ENCODE measurements at regions not wholly inside any gene's neighbourhood (a gene's known extent, or its start where the extent isn't known, plus 50 kb on each side); places are given as distances from the start of the nearest gene placed in this dataset.

DNA sequence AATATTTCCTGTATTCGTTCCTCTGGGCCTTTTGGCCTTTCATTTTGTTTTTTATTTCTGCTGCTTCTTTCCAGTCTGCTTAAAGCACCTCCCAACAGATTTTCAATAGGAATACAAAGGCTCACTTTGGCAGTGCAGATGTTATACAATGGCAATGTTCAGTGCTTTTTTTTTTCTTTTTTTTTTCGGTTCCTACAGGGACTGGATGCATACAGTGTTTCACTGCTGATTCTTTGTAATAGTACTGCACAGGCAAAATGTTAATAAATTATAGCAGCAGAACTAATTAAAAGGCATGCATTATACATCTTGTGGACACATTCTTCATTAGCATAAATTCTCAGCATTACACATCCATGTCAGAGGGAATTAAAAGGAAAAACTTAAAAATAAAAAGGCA lies 356.6 kb upstream of the C9orf72 start:
- DNase-seq, result no peak

DNA sequence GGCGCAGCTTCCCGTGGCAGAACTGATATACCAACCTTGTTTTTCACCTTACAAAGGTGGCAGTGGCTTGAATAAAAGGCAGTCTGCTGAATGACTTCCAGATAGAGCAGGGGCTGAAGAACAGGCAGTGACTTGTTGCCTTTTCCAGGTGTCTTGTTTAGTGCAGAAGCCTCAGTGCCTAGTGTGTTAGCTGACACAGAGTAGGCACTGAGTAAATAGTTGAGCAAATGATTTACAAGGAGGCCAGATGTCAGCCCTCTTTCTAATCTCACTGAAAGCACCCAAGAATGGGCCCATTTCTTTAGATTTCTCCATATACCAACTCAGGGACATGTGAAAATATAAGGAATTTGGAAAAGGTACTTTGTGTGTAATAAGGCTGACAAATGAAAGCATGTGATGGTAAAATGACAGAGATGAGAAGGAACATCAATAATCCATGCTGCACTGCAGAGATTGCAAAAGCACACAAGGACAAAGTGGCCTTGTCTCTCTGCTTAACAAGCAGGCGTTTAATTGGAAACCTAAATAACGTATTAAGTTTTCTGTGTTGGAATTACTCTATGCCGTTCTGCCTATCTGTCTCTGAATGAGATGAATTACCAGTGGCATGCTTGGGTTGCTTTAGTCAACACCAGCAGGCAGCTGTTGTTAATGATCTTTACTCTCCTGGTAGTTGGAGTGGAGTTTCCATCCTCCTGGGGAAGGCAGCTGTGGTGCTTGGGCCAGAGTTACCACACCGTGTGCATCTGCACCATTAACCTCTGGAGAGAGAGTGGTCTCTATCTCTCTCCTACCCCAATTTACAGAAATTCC lies 360.1 kb upstream of the C9orf72 start:
- no peak for DNase-seq

DNA sequence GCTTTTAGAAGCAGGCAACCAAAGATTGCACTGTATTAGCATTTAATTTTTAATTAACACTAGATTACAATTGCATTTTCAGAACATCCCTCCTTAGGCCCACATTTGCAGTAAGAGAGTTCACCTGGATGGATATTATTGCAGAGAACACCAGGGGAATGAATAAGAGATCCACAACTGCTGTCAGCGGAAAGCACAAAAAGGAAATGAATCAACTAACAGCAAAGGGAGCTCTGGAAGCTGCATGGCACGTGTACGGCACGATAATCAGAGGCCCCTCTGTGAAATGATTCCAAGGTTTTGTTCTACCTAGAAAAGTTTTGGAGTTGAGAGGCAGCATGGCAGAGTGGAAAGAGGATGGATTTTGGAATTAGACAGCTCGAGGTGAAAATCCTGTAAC lies 361.2 kb upstream of the C9orf72 start:
- no peak for DNase-seq

DNA sequence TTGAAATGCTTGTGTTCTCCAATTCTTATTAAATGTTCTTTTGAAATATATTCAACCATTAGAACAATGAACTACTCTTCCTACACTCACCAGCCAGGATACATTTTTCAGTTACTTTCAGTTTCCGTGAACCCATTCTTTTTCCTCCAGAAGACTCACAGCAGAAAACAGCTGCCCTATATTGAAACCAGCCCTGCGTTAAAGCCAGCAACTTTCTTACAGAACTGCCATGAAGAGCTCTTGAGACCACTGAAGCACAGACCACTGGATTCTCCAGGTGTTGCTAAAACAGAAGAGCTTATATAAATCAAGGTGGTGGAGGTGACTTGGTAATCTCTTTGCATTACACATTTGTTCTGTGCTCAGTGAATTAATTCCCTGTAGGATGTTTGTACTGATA lies 365.9 kb upstream of the C9orf72 start:
- DNase-seq, result no peak

DNA sequence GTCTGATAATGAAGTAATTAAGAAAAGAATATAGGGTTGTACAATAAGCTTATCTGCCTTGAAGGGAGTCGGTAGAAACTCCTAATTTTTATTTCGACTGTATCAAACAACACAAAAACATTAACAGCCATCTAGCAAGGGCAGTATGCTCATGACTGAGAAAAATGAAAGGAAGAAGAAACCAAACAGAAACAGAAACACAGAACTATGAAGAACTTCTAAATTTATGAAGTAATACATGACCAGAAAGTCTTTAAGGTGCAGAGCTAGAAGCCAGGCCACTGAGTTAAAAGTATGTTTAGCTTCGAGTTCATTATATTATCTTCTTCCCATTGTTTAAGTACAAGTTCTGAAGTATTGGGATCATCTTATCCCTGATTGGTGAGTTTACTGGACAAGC lies 367.3 kb upstream of the C9orf72 start:
- no peak for DNase-seq

DNA sequence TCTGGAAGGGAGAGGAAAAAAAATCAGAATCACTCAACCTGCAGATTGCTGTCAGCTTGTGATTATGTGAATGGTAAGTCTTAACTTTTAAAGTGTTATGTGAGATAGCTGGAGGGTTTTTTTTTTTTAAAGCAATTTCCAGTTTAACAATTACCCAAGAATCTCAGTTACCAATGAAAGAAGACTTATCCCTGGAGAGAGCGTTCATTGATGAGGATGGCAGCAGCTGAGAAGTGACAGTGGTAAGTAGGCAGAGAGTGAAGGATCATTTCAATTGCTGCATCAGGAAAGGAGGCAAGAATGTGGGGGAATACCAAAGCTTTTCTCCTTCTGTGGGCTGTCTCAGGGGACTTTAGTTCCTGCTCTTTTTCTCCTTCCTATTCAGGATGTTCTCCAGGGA lies 370.2 kb upstream of the C9orf72 start:
- no peak for DNase-seq

DNA sequence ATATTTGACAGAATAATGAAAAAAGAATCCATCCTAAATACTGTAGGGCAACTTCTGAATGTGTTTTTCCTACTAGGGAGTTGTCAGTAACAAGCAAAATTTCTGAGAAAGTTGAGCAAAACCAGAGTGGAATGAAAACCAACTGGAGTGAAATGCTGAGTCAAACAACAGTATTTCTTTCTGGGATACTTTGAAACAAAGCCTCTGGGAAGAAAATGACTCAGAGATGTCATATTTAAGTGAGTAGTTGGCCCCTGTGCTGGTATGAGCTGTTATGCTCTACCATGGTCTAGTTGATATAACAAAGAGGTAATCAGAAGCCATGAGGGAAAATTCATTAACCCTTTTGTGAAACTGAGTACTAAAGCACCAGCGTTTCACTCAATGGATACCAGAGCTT lies 372.1 kb upstream of the C9orf72 start:
- DNase-seq, result no peak

DNA sequence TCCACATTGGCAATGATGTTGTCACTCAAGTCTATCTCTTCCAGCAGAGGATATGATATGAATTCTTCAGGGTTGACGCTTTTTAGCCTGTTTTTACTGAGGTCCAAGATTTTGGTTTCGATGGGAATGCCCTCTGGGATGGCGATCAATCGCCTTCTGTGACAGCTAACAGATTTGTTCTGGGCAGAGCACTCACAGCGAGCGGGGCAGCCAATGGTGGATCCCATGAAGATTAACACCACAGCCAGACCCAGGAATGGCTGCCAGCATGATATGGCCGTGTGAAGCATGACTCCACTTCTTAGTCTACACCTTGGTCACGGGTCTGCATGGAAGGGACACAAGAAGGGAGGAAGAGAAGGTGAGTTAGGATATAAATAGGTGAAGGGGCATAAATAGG lies 377.1 kb upstream of the C9orf72 start:
- DNase-seq, result no peak

DNA sequence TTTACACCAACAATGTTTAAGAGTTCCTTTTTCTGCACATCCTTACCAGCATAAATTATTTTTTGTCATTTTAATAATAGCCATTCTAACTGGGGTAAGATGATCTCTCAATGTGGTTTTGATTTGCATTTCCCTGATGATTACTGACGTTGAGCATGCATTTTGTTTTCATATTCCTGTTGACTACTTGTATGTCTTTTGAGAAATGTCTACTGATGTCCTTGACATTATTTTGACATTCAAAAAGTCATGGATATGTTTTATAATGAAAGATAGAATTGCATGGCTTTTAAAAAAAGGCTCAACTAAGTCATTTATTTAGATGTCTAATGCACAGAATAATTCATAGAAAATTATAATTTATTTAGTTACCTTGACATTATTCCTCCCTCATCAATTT lies 381.6 kb upstream of the C9orf72 start:
- no peak for DNase-seq

DNA sequence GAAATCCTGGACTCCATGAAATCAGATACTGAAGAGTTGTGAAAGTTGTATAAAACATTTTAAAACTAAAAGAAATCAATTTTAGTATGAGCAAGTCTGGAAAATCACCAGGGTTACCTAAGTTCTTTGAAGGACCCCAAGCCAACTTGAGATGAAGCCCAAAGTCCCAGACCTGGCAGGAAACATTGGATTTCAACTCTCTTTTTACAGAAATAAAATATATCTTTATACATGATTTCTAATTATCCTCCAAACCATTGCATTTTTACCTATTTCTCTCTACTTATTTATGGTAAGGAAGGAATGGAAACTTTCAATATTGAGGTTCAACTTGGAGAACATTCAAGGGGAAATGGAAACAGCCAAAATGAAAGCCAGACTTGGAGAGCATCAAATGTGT lies 390.6 kb upstream of the C9orf72 start:
- no peak for DNase-seq

DNA sequence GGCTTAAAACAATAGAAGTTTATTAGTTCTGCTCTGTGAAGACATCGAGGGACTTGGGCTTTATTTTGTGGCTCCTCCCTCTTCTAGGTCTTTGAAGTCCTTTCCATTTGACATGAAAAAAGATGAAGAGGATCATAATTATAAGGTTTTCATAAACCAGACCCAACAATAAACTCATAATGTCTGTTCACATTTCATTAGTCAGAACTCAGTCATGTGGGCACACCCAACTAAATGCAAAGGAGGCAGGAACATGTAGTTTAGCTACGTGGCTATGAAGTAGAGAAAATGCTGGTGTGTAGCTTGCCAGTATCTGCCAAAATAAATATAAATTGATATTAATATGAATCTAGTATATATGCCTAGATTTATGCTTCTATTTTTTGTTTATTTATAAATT lies 393.9 kb upstream of the C9orf72 start:
- DNase-seq, result no peak

DNA sequence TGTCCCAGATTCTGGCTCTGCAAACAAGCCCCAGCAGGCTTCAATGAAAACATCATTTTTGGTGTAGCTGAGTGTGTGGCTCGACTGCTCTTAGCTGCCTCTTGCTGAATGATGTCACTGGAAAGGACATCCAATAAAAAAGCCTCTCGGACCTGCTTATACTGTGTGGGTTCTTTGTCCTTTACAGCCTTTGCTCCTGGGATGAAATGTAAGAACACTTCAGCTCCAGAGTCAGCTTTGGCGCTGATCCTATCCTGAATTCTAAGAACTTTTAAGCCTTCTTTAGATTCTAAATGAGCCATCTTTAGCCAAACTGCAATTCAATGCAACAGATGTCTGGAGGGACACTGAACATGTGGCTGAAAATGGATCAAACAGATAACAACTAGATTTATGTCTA lies 404.6 kb upstream of the C9orf72 start:
- DNase-seq, result no peak

DNA sequence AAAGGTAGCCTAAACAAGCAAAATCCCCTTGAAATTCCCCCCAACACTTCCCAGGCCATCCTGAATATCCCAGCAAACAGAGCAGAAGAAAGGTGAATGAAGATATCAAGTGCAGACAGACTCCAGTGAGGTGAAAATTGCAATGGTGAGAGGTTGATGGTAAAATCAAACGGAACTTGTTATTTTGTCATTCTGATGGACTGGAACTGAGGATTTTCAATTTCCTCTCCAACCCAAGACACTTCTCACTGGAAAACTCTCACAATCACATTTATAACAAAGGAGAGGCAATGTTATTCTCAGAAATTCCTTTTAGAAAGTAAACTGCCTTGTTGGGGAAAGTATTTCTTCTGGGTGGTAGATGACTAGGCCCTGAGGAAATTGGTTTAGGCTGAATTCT lies 412.4 kb upstream of the C9orf72 start:
- DNase-seq, result no peak

DNA sequence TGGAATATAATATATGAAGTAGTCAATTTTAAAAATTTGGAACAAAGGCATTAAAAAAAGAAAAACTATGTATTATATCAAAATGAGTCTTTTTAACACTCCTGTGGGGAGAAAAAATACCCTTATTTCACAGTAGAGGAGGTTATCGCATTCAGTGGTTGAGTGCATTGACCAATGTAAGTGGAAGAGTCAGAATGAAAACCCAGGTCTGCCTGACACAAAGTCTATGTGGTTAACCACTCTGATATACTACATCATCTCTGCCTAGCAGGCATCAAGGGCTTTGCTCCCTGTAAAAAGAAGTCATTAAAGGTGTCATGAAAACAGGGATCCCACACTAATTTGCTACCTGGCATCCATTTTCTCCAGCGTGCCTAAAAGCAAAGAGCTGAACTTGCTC lies 417.2 kb upstream of the C9orf72 start:
- DNase-seq, result no peak

DNA sequence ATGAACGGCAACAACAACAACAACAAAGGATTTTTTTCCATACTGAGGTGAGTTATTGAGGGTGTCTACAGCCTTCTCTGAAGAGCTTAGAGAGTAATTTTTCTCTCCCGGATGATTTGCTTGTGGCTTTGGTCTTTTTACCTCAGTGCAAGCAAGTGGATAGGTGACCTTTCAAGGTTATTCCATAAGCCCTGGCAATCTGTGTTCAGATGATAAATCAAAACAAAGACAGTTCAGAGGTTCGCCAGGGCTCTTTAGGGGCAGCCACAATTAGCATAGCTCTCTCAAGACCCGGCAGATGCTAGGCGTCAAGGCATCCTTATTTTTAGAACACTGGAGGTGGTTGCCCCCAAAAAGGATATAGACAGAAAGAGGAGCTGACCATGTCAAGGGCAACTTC lies 417.9 kb upstream of the C9orf72 start:
- DNase-seq, result no peak

DNA sequence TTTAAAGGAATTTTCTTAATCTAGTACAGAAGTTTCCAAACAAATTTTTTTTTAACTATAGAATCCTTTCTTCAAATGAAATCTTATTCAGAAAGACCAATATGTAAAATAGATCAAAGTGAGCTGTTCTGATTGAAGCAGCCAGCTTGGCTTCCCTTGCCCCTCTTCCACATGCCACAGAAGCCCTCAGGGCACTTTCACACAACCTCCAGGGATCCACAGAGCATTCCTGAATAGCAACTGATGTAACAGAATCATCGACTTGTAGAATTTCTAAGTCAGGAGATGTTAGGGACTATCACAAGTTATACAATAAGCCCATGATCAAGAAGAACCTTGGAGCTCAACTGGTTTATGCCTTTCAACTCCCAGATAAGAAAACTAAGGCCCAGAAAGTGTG lies 427.8 kb upstream of the C9orf72 start:
- no peak for DNase-seq

DNA sequence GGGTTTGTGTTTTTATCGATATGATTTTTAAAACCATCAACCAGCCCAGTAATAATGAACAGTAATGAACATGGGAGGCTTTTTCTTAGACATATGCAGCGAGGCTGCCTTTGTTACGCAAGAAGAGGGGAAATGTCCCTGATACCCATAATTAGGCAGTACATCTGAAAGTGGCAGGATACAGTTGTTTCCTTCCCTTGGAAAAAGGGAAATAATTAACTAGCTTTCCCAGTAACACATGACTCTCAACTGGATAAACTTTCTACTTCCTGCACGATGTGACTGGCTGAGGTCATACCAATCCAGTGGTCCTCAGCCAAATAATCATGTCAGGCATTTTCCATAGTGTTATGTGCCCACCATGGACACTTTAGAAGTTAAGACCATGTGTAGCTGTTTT lies 431.6 kb upstream of the C9orf72 start:
- no peak for DNase-seq

DNA sequence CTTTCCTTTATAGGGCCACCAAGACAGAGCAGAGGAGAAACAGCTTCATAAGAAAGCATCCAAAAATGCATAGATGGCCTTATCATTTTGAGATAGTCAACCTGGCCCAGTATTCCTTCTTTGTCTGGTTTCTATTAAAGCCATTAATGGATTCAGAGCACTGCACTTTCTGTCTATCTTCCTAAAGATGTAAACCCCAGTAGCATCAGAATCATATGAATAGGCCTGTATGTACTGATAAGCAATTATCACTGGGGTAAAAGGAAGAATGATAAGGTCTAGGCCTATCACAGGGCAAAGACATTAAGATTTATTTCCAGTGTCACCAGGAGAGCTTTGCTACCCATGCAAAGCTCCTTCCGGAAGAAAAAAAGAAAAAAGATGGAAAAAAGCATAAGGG lies 432.5 kb upstream of the C9orf72 start:
- no peak for DNase-seq

DNA sequence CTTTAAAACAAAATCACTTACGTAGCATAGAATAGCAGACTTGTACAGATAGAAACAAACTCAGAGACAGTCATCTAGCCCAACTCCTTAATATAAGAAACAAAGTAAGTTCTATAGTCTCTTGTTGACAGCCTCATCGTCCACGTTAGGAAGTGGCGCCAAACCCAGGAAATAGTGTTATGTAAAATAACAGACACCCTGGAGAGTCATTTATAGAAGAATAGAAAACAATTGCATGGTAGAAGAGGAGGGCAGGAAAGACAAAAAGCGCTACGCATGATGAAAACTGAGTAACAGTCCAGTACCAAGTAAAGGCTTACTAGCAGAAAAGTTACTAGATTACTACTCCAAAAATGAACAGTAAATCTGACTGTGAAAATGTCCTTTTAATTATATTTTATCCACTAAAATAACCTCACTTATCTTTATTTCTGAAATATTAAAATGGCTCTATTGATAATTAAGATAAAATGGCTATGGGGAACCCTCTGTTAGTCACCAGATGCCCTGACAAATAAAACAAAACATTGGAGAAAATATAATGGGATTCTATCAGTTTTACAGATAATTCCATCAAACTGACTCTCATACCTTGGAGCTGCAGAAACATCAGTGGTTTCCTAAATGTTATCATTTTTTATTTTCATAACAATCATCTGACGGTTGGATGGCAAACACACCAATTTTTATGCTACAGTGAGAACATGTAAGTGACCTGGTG lies 434.0 kb upstream of the C9orf72 start:
- no peak for DNase-seq

DNA sequence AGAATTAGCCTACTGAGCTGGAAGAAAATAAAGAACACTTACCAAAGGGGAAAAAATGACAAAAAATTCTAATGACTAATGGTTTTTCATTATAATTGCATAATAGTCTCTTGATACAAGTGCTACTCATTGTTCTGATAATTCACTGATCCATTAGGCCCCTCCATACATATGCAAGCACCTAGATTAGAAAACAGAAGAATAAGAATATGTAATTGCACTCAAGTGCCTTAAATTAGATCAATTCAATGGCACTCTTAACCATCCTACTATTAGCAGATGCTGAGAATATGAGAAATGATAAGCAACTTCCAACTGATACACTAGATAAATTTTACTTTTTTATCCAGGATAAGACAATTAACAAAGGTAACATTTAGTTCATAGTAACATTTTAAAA lies 440.9 kb upstream of the C9orf72 start:
- DNase-seq, result no peak

DNA sequence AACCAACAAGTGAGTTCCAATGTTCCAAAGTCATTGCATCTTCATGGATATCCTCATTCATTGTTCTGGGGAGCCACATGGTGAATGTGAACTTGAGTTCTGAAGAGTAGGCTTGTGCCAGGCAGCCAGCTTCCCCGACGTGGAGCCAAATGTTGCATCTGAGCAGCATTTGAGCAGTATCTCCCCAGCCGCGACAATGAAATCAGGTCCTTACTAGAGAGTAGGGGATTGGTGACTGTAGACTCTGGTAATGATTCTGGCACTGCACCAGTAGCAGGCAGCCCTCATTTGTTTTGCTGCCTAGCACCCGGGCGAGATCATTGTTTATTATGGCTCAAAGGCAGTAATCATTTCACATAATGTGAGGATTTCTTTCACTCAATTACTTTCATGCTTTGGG lies 451.4 kb upstream of the C9orf72 start:
- DNase-seq, result no peak

DNA sequence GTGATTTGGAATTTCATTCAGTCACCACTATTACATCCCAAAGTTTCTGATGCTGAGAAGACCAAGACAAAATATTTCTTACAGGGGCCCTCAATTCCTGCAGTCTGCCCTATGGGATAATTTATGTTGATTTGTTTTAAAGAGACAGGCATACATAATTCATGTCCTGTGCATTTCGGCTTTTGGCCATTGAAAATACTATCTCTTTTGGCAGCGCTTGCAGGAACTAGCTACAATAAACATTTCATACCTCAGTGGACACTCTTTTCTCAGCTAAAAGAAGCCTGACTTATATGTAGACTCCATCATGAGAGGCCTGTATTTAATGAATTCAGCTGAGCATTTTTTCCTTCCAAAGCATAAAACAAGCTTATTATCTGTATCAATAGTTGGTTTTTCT lies 451.9 kb upstream of the C9orf72 start:
- no peak for DNase-seq

DNA sequence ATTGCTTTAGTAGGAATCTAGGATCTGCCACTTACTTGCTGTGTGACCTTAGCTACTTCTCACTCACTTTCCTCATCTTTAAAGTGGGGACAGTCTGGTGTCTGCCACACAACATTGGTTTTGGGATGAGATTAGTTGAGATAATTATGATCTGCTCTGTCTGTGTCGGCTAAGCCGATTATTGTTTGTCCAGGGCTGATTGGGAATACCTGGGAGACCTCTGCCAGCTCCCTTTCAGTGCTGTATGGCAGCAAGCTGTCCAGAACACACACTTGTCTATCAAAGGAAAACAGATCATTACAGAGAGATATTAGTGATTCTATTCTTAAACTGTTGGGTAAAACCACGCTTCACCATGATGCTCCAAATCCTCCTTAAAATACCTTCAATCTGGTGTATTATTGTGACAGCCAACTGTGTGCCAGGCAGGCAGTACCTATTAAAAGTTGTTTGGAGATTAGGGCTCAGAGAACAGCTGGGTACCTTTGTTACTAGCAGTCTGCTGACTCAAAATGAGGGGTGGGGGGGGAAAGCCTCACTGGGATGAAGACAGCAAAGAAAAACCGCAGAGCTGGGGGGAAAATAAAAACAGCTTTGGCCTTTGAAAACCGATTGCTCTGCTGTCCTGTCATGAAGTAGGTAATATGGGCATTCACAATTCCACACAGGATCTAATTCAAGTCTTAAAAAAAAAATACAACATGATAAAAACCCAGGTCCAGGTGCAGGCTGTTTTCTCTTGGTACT lies 458.4 kb upstream of the C9orf72 start:
- DNase-seq, result no peak

DNA sequence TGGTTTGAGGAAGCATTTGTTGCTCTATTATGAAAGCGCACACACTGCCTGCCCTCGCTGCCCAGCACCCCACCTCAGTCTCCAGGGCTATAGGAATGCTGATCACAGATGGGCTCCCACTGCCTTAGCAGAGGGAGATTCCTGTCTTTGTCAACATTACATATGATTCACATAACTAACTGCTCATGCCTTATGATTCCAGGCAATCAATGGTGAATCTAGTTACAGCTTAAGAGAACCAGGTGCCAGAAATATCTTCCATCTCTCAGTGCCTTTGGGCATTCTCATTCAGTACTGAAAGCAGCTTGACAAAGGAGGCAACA lies 458.9 kb upstream of the C9orf72 start:
- DNase-seq, result no peak

Data from CD4-positive, alpha-beta T cell treated with Interleukin-15 for 1 hour (primary cell).